Neural progenitor cell (in vitro differentiated cells): ENCODE measurements at regions not wholly inside any gene's neighbourhood (a gene's known extent, or its start where the extent isn't known, plus 50 kb on each side); places are given as distances from the start of the nearest gene placed in this dataset.

Source experiments
- EZH2 ChIP-seq: fragments of 200-600 bp; sonication (generic); IDR thresholded peaks from 2 replicates; pipeline ENCODE4 v1.6.1; 2017; ENCODE audit warnings: antibody characterized with exemption, mild to moderate bottlenecking, moderate library complexity
- TF ChIP-seq, protein P1 (sequence below): fragments of 200-600 bp; sonication (generic); IDR thresholded peaks from 2 replicates; pipeline ENCODE4 v1.5.1; 2017; ENCODE audit warnings: antibody characterized with exemption, mild to moderate bottlenecking

DNA sequence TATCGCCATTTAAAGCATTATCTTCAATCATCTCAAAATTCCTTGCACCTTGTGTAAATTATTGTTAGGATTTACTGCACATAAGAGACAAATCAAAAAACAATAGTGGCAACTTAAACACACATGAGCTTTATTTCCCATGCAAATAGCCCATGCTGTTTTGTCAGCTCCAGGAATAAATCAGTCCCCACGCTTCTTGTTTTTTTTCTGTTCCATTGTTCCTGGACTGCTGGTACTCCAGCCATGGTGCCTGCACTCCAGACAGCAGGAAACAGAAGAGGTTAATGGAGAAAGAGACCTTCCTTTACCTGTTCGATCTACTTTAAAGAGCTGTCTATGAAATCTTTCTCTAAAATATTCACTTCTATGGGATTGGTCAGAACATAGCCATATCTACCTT lies 1515.7 kb upstream of the TENM3 start:
- TF ChIP-seq, protein P1, sequence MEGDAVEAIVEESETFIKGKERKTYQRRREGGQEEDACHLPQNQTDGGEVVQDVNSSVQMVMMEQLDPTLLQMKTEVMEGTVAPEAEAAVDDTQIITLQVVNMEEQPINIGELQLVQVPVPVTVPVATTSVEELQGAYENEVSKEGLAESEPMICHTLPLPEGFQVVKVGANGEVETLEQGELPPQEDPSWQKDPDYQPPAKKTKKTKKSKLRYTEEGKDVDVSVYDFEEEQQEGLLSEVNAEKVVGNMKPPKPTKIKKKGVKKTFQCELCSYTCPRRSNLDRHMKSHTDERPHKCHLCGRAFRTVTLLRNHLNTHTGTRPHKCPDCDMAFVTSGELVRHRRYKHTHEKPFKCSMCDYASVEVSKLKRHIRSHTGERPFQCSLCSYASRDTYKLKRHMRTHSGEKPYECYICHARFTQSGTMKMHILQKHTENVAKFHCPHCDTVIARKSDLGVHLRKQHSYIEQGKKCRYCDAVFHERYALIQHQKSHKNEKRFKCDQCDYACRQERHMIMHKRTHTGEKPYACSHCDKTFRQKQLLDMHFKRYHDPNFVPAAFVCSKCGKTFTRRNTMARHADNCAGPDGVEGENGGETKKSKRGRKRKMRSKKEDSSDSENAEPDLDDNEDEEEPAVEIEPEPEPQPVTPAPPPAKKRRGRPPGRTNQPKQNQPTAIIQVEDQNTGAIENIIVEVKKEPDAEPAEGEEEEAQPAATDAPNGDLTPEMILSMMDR: no peak
- TF ChIP-seq EZH2: no peak
